ENCODE measurements at regions not wholly inside any gene's neighbourhood (a gene's known extent, or its start where the extent isn't known, plus 50 kb on each side); places are given as distances from the start of the nearest gene placed in this dataset.

GRCh38 chr5:97728920-97729319, 545.9 kb upstream of the RIOK2 start:
- no peaks in the 10 kb centered on the region for H3K9me2 ChIP-seq (ENCODE audit: insufficient read depth, low read length)
- no peak overlapping the region for H3K4me3 ChIP-seq (ENCODE audit: low read length)
- no peak overlapping the region for H3K9ac ChIP-seq (ENCODE audit: low read length)
- no peaks in the 10 kb centered on the region for H3F3A ChIP-seq (ENCODE audit: insufficient read depth, low read length, poor library complexity, severe bottlenecking)
- no peak overlapping the region for H2AFZ ChIP-seq (ENCODE audit: low read depth, low read length)
- no peaks in the 10 kb centered on the region for H3K27me3 ChIP-seq (ENCODE audit: insufficient read depth, low read depth, low read length)
- no peaks in the 10 kb centered on the region for H3K9me3 ChIP-seq (ENCODE audit: low read length)
- TF ChIP-seq TAF1 (IDR thresholded peaks at IDR 0.05; ENCODE audit: low read depth) (no peak), REST (IDR thresholded peaks at IDR 0.05; ENCODE audit: borderline replicate concordance) (no peak), POLR2AphosphoS5 (IDR thresholded peaks at IDR 0.05) (no peak), EZH2 (IDR thresholded peaks at IDR 0.05; ENCODE audit: borderline replicate concordance, insufficient read depth, low read length, poor library complexity, severe bottlenecking) (no peak), CTCF (IDR thresholded peaks at IDR 0.05; ENCODE audit: poor library complexity, severe bottlenecking) (no peak), RAD21 (conservative IDR thresholded peaks at IDR 0.05) (no peak)
- H4K20me1 ChIP-seq (ENCODE audit: insufficient read depth): no peaks in the 10 kb centered on the region
- no peaks in the 10 kb centered on the region for H3K36me3 ChIP-seq (ENCODE audit: insufficient read depth, low read length)
- H3K4me2 ChIP-seq (ENCODE audit: low read length): no peak overlapping the region
- H3K79me2 ChIP-seq (replicated peaks; ENCODE audit: insufficient read depth, low read length): no peaks in the 10 kb centered on the region
- no peak overlapping the region for H3K27ac ChIP-seq (ENCODE audit: low read length)

- H3K4me3 ChIP-seq (ENCODE audit: low read length): no peak overlapping the region
- H3K27me3 ChIP-seq (ENCODE audit: insufficient read depth, low read depth, low read length): no peaks in the 10 kb centered on the region
- H3K9ac ChIP-seq (ENCODE audit: low read length): no peak overlapping the region
- no peak for TF ChIP-seq SMC3 (conservative IDR thresholded peaks at IDR 0.05; ENCODE audit: poor library complexity)
- TF ChIP-seq EZH2 (IDR thresholded peaks at IDR 0.05; ENCODE audit: borderline replicate concordance, insufficient read depth, low read length, poor library complexity, severe bottlenecking): no peak
- TF ChIP-seq CTCF (IDR thresholded peaks at IDR 0.05; ENCODE audit: poor library complexity, severe bottlenecking): no peak
- TF ChIP-seq REST (IDR thresholded peaks at IDR 0.05; ENCODE audit: borderline replicate concordance): no peak
- TF ChIP-seq RAD21 (conservative IDR thresholded peaks at IDR 0.05): no peak
- no peak for TF ChIP-seq EP300 (conservative IDR thresholded peaks at IDR 0.05; ENCODE audit: poor library complexity, severe bottlenecking)
- TF ChIP-seq POLR2AphosphoS5 (IDR thresholded peaks at IDR 0.05): no peak
- no peak for TF ChIP-seq TAF1 (IDR thresholded peaks at IDR 0.05; ENCODE audit: low read depth)
- TF ChIP-seq MXI1 (conservative IDR thresholded peaks at IDR 0.05; ENCODE audit: poor library complexity, severe bottlenecking): no peak
- no peaks in the 10 kb centered on the region for H3K79me2 ChIP-seq (replicated peaks; ENCODE audit: insufficient read depth, low read length)
- no peak overlapping the region for H2AFZ ChIP-seq (ENCODE audit: low read depth, low read length)
- no peaks in the 10 kb centered on the region for H3K9me2 ChIP-seq (ENCODE audit: insufficient read depth, low read length)
- H3K9me3 ChIP-seq (ENCODE audit: low read length): no peaks in the 10 kb centered on the region
- H3K27ac ChIP-seq (ENCODE audit: low read length): no peak overlapping the region
- H4K20me1 ChIP-seq (ENCODE audit: insufficient read depth): no peaks in the 10 kb centered on the region
- no peaks in the 10 kb centered on the region for H3F3A ChIP-seq (ENCODE audit: insufficient read depth, low read length, poor library complexity, severe bottlenecking)
- H3K36me3 ChIP-seq (ENCODE audit: insufficient read depth, low read length): no peaks in the 10 kb centered on the region
- no peak overlapping the region for H3K4me2 ChIP-seq (ENCODE audit: low read length)
Measured at GRCh38 chr5:97729938-97730337, 546.9 kb upstream of the RIOK2 start.
